WTC11 (cell line): ENCODE measurements at regions not wholly inside any gene's neighbourhood (a gene's known extent, or its start where the extent isn't known, plus 50 kb on each side); places are given as distances from the start of the nearest gene placed in this dataset.

Experiments
- ATAC-seq: fragments of 200-7000 bp; cut with Tn5 transposase; 2 replicates; pipeline ENCODE4 v1.10.0; 2021; ENCODE audit warnings: mild to moderate bottlenecking, moderate library complexity
- CTCF ChIA-PET: fragments of 300-600 bp; sonication (Branson Sonifier 250); formaldehyde crosslinking; loops from one replicate; lab custom pipeline; 2021; ENCODE audit warnings: antibody characterized with exemption; lab: Charles Lee
- POLR2A ChIA-PET: fragments of 350-600 bp; sonication (Branson Sonifier 250); formaldehyde crosslinking; loops from one replicate; lab custom pipeline; 2021; ENCODE audit warnings: antibody characterized with exemption; lab: Charles Lee
- DNase-seq: peaks from one replicate; pipeline ENCODE4 v3.0.0; 2021; ENCODE audit warnings: low spot score
- H3K27ac Mint-ChIP-seq: 2 replicates; pipeline ENCODE4 v1.8.0; 2021; ENCODE audit warnings: mixed read lengths
- H3K27me3 Mint-ChIP-seq: 2 replicates; pipeline ENCODE4 v1.8.0; 2021; ENCODE audit warnings: low read depth, mild to moderate bottlenecking, moderate library complexity, mixed read lengths
- H3K36me3 Mint-ChIP-seq: 2 replicates; pipeline ENCODE4 v1.8.0; 2021; ENCODE audit warnings: mixed read lengths
- H3K4me1 Mint-ChIP-seq: 2 replicates; pipeline ENCODE4 v1.8.0; 2022; ENCODE audit warnings: mixed read lengths
- H3K4me3 Mint-ChIP-seq: 2 replicates; pipeline ENCODE4 v1.8.0; 2021; ENCODE audit warnings: mild to moderate bottlenecking, moderate library complexity, mixed read lengths
- H3K9me3 Mint-ChIP-seq: 2 replicates; pipeline ENCODE4 v1.8.0; 2021; ENCODE audit warnings: mixed read lengths
- ATF1 ChIP-seq: sonication (generic); formaldehyde crosslinking; IDR thresholded peaks from 2 replicates; pipeline ENCODE4 v1.8.1; 2023; ENCODE audit warnings: mild to moderate bottlenecking, moderate library complexity, missing genetic modification reagents
- E2F5 ChIP-seq: sonication (generic); formaldehyde crosslinking; IDR thresholded peaks from 2 replicates; pipeline ENCODE4 v1.8.1; 2022; ENCODE audit warnings: mild to moderate bottlenecking, moderate library complexity, missing genetic modification reagents
- ERG ChIP-seq: fragments of 250-450 bp; sonication (Bioruptor Pico); IDR thresholded peaks from 2 replicates; pipeline ENCODE4 v1.8.0; 2021; ENCODE audit warnings: mild to moderate bottlenecking
- ESRRA ChIP-seq: sonication (generic); formaldehyde crosslinking; IDR thresholded peaks from 2 replicates; pipeline ENCODE4 v1.8.1; 2022; ENCODE audit warnings: mild to moderate bottlenecking, missing genetic modification reagents, borderline replicate concordance
- ETV6 ChIP-seq: sonication (generic); formaldehyde crosslinking; IDR thresholded peaks from 2 replicates; pipeline ENCODE4 v1.8.1; 2022; ENCODE audit warnings: mild to moderate bottlenecking, missing genetic modification reagents
- FOXP1 ChIP-seq: sonication (generic); formaldehyde crosslinking; IDR thresholded peaks from 2 replicates; pipeline ENCODE4 v1.8.0; 2022; ENCODE audit warnings: missing genetic modification reagents, mild to moderate bottlenecking, moderate library complexity, borderline replicate concordance
- GRHL2 ChIP-seq: fragments of 250-450 bp; sonication (Bioruptor Pico); IDR thresholded peaks from 2 replicates; pipeline ENCODE4 v1.8.0; 2022; ENCODE audit warnings: mild to moderate bottlenecking, moderate library complexity; ENCODE audit not compliant: insufficient replicate concordance, severe bottlenecking
- JUN ChIP-seq: sonication (generic); formaldehyde crosslinking; IDR thresholded peaks from 2 replicates; pipeline ENCODE4 v1.8.0; 2023; ENCODE audit warnings: mild to moderate bottlenecking, missing genetic modification reagents
- MYBL2 ChIP-seq: sonication (generic); formaldehyde crosslinking; IDR thresholded peaks from 2 replicates; pipeline ENCODE4 v1.8.1; 2023; ENCODE audit warnings: mild to moderate bottlenecking, moderate library complexity, missing genetic modification reagents
- NR3C1 ChIP-seq: sonication (generic); formaldehyde crosslinking; conservative IDR thresholded peaks from 2 replicates; pipeline ENCODE4 v1.8.1; 2023; ENCODE audit warnings: low read depth, mild to moderate bottlenecking, missing genetic modification reagents
- PREB ChIP-seq: sonication (generic); formaldehyde crosslinking; IDR thresholded peaks from 2 replicates; pipeline ENCODE4 v1.8.1; 2022; ENCODE audit warnings: mild to moderate bottlenecking, missing genetic modification reagents, moderate library complexity, borderline replicate concordance
- PRRX2 ChIP-seq: fragments of 250-450 bp; sonication (Bioruptor Pico); IDR thresholded peaks from 2 replicates; pipeline ENCODE4 v1.8.0; 2021; ENCODE audit warnings: mild to moderate bottlenecking
- SMAD3 ChIP-seq: sonication (generic); formaldehyde crosslinking; IDR thresholded peaks from 2 replicates; pipeline ENCODE4 v1.8.0; 2022; ENCODE audit warnings: missing genetic modification reagents, mild to moderate bottlenecking, borderline replicate concordance
- SOX15 ChIP-seq: fragments of 250-450 bp; sonication (Bioruptor Pico); IDR thresholded peaks from 2 replicates; pipeline ENCODE4 v1.9.0; 2021; ENCODE audit warnings: mild to moderate bottlenecking
- SP1 ChIP-seq: sonication (generic); formaldehyde crosslinking; conservative IDR thresholded peaks from 2 replicates; pipeline ENCODE4 v1.8.1; 2022; ENCODE audit warnings: missing genetic modification reagents
- ZNF121 ChIP-seq: sonication (generic); formaldehyde crosslinking; IDR thresholded peaks from 2 replicates; pipeline ENCODE4 v1.8.0; 2023; ENCODE audit warnings: missing genetic modification reagents
- ZNF232 ChIP-seq: sonication (generic); formaldehyde crosslinking; IDR thresholded peaks from 2 replicates; pipeline ENCODE4 v1.8.0; 2022; ENCODE audit warnings: mild to moderate bottlenecking, missing genetic modification reagents
- ZNF396 ChIP-seq: fragments of 250-450 bp; sonication (Bioruptor Pico); IDR thresholded peaks from 2 replicates; pipeline ENCODE4 v1.8.0; 2021; ENCODE audit warnings: mild to moderate bottlenecking, moderate library complexity, borderline replicate concordance
- ZNF425 ChIP-seq: fragments of 250-450 bp; sonication (Bioruptor Pico); conservative IDR thresholded peaks from 2 replicates; pipeline ENCODE4 v1.9.0; 2021; ENCODE audit warnings: mild to moderate bottlenecking
- ZSCAN18 ChIP-seq: fragments of 250-450 bp; sonication (Bioruptor Pico); IDR thresholded peaks from 2 replicates; pipeline ENCODE4 v2.1.2; 2022; ENCODE audit warnings: mild to moderate bottlenecking, moderate library complexity
- TF ChIP-seq, protein P1 (sequence below): fragments of 250-450 bp; sonication (Bioruptor Pico); IDR thresholded peaks from 2 replicates; pipeline ENCODE4 v1.9.0; 2021; ENCODE audit warnings: mild to moderate bottlenecking, borderline replicate concordance
- TF ChIP-seq, protein P2 (sequence below): sonication (generic); formaldehyde crosslinking; IDR thresholded peaks from 2 replicates; pipeline ENCODE4 v1.8.1; 2022; ENCODE audit warnings: low read depth, missing genetic modification reagents, borderline replicate concordance
- TF ChIP-seq, protein P3 (sequence below): sonication (generic); formaldehyde crosslinking; IDR thresholded peaks from 2 replicates; pipeline ENCODE4 v1.8.1; 2023; ENCODE audit warnings: mild to moderate bottlenecking, missing genetic modification reagents, moderate library complexity

DNA sequence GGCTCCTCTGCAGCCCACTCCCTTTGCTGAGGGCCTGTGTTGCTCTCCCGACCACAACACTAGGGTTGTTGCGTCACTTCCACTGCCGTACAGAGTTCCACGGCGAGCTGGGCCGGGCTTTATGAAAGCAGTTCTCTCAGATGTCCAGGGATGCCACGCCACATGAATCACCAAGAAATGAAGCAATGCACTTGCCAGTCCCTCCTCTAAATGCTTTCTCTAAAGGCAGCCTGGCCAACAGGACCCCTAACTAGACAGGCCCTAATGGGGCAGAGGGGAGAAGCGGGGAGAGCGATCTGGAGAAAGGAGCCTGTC, 188.7 kb downstream of the CTTN start:
- Mint-ChIP-seq H3K27me3 (no peaks in the 10 kb centered on the region), H3K4me1 (peaks cover 18% of the 10 kb centered on the region), H3K4me3 (no peak overlapping the region), H3K36me3 (peaks cover 5% of the 10 kb centered on the region), H3K9me3 (peaks cover 5% of the 10 kb centered on the region), H3K27ac (peak overlapping the region; percentile 22; the same call in 1 of the 2 replicates)
- POLR2A ChIA-PET, result no interaction called here
- DNase-seq (no peak), ATAC-seq (no peak)
- TF ChIP-seq ZNF232 (CRISPR knock-in tag) (no peak), PRRX2 (no peak), JUN (CRISPR knock-in tag) (no peak), GRHL2 (CRISPR knock-in tag) (no peak), SOX15 (CRISPR knock-in tag) (no peak), ESRRA (no peak), E2F5 (CRISPR knock-in tag) (no peak), ERG (CRISPR knock-in tag) (no peak), SMAD3 (CRISPR knock-in tag) (no peak), ZNF425 (no peak), ZNF121 (no peak), MYBL2 (CRISPR knock-in tag) (no peak)
- TF ChIP-seq, protein P1, sequence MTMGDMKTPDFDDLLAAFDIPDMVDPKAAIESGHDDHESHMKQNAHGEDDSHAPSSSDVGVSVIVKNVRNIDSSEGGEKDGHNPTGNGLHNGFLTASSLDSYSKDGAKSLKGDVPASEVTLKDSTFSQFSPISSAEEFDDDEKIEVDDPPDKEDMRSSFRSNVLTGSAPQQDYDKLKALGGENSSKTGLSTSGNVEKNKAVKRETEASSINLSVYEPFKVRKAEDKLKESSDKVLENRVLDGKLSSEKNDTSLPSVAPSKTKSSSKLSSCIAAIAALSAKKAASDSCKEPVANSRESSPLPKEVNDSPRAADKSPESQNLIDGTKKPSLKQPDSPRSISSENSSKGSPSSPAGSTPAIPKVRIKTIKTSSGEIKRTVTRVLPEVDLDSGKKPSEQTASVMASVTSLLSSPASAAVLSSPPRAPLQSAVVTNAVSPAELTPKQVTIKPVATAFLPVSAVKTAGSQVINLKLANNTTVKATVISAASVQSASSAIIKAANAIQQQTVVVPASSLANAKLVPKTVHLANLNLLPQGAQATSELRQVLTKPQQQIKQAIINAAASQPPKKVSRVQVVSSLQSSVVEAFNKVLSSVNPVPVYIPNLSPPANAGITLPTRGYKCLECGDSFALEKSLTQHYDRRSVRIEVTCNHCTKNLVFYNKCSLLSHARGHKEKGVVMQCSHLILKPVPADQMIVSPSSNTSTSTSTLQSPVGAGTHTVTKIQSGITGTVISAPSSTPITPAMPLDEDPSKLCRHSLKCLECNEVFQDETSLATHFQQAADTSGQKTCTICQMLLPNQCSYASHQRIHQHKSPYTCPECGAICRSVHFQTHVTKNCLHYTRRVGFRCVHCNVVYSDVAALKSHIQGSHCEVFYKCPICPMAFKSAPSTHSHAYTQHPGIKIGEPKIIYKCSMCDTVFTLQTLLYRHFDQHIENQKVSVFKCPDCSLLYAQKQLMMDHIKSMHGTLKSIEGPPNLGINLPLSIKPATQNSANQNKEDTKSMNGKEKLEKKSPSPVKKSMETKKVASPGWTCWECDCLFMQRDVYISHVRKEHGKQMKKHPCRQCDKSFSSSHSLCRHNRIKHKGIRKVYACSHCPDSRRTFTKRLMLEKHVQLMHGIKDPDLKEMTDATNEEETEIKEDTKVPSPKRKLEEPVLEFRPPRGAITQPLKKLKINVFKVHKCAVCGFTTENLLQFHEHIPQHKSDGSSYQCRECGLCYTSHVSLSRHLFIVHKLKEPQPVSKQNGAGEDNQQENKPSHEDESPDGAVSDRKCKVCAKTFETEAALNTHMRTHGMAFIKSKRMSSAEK (CRISPR knock-in tag), result no peak
- TF ChIP-seq, protein P2, sequence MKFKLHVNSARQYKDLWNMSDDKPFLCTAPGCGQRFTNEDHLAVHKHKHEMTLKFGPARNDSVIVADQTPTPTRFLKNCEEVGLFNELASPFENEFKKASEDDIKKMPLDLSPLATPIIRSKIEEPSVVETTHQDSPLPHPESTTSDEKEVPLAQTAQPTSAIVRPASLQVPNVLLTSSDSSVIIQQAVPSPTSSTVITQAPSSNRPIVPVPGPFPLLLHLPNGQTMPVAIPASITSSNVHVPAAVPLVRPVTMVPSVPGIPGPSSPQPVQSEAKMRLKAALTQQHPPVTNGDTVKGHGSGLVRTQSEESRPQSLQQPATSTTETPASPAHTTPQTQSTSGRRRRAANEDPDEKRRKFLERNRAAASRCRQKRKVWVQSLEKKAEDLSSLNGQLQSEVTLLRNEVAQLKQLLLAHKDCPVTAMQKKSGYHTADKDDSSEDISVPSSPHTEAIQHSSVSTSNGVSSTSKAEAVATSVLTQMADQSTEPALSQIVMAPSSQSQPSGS, result no peak
- CTCF ChIA-PET, result no interaction called here

GRCh38 chr11:70590356-70590991, 192.1 kb downstream of the CTTN start:
- ChIA-PET CTCF (no interaction called here), POLR2A (interaction anchor here (0.7 kb wide), 1 partner anchor 912 kb away, joined by 6 read pairs; no protein-coding TSS in a partner anchor)
- peaks cover 15% of the 10 kb centered on the region for H3K4me1 Mint-ChIP-seq
- H3K27ac Mint-ChIP-seq, result no peak overlapping the region
- no peak overlapping the region for H3K4me3 Mint-ChIP-seq
- DNase-seq (no peak), ATAC-seq (no peak)
- no peaks in the 10 kb centered on the region for H3K27me3 Mint-ChIP-seq
- H3K9me3 Mint-ChIP-seq, result peaks cover 5% of the 10 kb centered on the region
- peaks cover 5% of the 10 kb centered on the region for H3K36me3 Mint-ChIP-seq
- no peak for TF ChIP-seq NR3C1
- TF ChIP-seq PREB (CRISPR knock-in tag), result no peak
- no peak for TF ChIP-seq ATF1 (CRISPR knock-in tag)
- no peak for TF ChIP-seq ETV6
- TF ChIP-seq SP1 (CRISPR knock-in tag), result no peak
- no peak for TF ChIP-seq ZNF396 (CRISPR knock-in tag)
- no peak for TF ChIP-seq FOXP1 (CRISPR knock-in tag)
- TF ChIP-seq ZSCAN18 (CRISPR knock-in tag), result no peak
- TF ChIP-seq, protein P3, sequence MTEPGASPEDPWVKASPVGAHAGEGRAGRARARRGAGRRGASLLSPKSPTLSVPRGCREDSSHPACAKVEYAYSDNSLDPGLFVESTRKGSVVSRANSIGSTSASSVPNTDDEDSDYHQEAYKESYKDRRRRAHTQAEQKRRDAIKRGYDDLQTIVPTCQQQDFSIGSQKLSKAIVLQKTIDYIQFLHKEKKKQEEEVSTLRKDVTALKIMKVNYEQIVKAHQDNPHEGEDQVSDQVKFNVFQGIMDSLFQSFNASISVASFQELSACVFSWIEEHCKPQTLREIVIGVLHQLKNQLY (CRISPR knock-in tag), result no peak
